ENCODE measurements at regions not wholly inside any gene's neighbourhood (a gene's known extent, or its start where the extent isn't known, plus 50 kb on each side); places are given as distances from the start of the nearest gene placed in this dataset.

- H3K27me3 Mint-ChIP-seq: no peaks in the 10 kb centered on the region
- H3K9me3 Mint-ChIP-seq (ENCODE audit: low read depth): no peaks in the 10 kb centered on the region
- DNase-seq (ENCODE audit: low spot score, unreplicated experiment): no peak
- H3K36me3 Mint-ChIP-seq (ENCODE audit: insufficient read depth): no peaks in the 10 kb centered on the region
- H3K27ac Mint-ChIP-seq: no peak overlapping the region
- H3K4me3 Mint-ChIP-seq (ENCODE audit: low read depth): no peak overlapping the region
- TF ChIP-seq CTCF (IDR thresholded peaks at IDR 0.05; ENCODE audit: unreplicated experiment): no peak
- H3K4me1 Mint-ChIP-seq (ENCODE audit: low read depth): peaks cover 10% of the 10 kb centered on the region
Measured at GRCh38 chr18:34083910-34084535, 140.7 kb downstream of the NOL4 start.

- Mint-ChIP-seq H3K4me3 (ENCODE audit: low read depth) (no peak overlapping the region), H3K9me3 (ENCODE audit: low read depth) (no peaks in the 10 kb centered on the region), H3K27ac (no peak overlapping the region), H3K4me1 (ENCODE audit: low read depth) (no peaks in the 10 kb centered on the region), H3K27me3 (no peaks in the 10 kb centered on the region), H3K36me3 (ENCODE audit: insufficient read depth) (no peaks in the 10 kb centered on the region)
- no peak for TF ChIP-seq CTCF (IDR thresholded peaks at IDR 0.05; ENCODE audit: unreplicated experiment)
- no peak for DNase-seq (ENCODE audit: low spot score, unreplicated experiment)
Measured at GRCh38 chr18:34077599-34077998, 147.1 kb downstream of the NOL4 start.

- no peak for DNase-seq (ENCODE audit: low spot score, unreplicated experiment)
- Mint-ChIP-seq H3K9me3 (ENCODE audit: low read depth) (no peaks in the 10 kb centered on the region), H3K36me3 (ENCODE audit: insufficient read depth) (no peaks in the 10 kb centered on the region), H3K4me1 (ENCODE audit: low read depth) (no peaks in the 10 kb centered on the region), H3K4me3 (ENCODE audit: low read depth) (no peak overlapping the region), H3K27ac (no peak overlapping the region), H3K27me3 (no peaks in the 10 kb centered on the region)
- no peak for TF ChIP-seq CTCF (IDR thresholded peaks at IDR 0.05; ENCODE audit: unreplicated experiment)
Measured at GRCh38 chr18:34075963-34076860, 148.5 kb downstream of the NOL4 start.

- Mint-ChIP-seq H3K27me3 (no peaks in the 10 kb centered on the region), H3K9me3 (ENCODE audit: low read depth) (peaks cover 8% of the 10 kb centered on the region), H3K27ac (no peak overlapping the region), H3K4me3 (ENCODE audit: low read depth) (no peak overlapping the region), H3K36me3 (ENCODE audit: insufficient read depth) (no peaks in the 10 kb centered on the region), H3K4me1 (ENCODE audit: low read depth) (no peaks in the 10 kb centered on the region)
- no peak for DNase-seq (ENCODE audit: low spot score, unreplicated experiment)
- TF ChIP-seq CTCF (IDR thresholded peaks at IDR 0.05; ENCODE audit: unreplicated experiment): no peak
Measured at GRCh38 chr18:34061226-34061625, 163.5 kb downstream of the NOL4 start.

GRCh38 chr18:34055227-34055626 is 169.5 kb downstream of the NOL4 start:
- Mint-ChIP-seq H3K4me1 (ENCODE audit: low read depth) (no peaks in the 10 kb centered on the region), H3K27ac (no peak overlapping the region), H3K4me3 (ENCODE audit: low read depth) (no peak overlapping the region), H3K36me3 (ENCODE audit: insufficient read depth) (peaks cover 3% of the 10 kb centered on the region), H3K9me3 (ENCODE audit: low read depth) (peaks cover 21% of the 10 kb centered on the region), H3K27me3 (no peaks in the 10 kb centered on the region)
- TF ChIP-seq CTCF (IDR thresholded peaks at IDR 0.05; ENCODE audit: unreplicated experiment): no peak
- no peak for DNase-seq (ENCODE audit: low spot score, unreplicated experiment)
